ENCODE measurements at regions not wholly inside any gene's neighbourhood (a gene's known extent, or its start where the extent isn't known, plus 50 kb on each side); places are given as distances from the start of the nearest gene placed in this dataset.

DNA sequence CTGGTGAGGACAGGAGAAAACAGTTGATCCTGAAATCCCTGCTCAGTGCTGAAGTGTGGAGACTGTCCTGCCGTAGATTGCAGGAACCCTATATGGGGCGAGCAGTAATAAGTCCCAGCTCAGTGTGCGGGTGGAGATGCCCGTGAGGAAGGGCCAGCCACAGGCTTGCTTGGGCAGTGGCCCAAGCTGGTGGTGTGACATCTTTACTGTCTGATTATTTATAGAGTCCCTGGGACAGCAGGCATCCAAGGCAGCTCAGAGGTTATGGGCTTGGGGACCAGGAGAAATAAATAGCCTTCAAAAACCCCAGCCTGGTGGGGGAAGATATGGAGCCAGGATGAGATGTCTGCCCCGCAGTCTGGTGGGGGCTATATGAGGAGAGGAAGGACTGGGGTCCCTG, 170.7 kb upstream of the POU3F1 start (continued):
- TF ChIP-seq, protein P1, sequence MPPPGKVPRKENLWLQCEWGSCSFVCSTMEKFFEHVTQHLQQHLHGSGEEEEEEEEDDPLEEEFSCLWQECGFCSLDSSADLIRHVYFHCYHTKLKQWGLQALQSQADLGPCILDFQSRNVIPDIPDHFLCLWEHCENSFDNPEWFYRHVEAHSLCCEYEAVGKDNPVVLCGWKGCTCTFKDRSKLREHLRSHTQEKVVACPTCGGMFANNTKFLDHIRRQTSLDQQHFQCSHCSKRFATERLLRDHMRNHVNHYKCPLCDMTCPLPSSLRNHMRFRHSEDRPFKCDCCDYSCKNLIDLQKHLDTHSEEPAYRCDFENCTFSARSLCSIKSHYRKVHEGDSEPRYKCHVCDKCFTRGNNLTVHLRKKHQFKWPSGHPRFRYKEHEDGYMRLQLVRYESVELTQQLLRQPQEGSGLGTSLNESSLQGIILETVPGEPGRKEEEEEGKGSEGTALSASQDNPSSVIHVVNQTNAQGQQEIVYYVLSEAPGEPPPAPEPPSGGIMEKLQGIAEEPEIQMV (tag; conservative IDR thresholded peaks at IDR 0.05; ENCODE audit: low read depth) = no peak
- TF ChIP-seq DMBX1 (CRISPR knock-in tag; IDR thresholded peaks at IDR 0.05; ENCODE audit: borderline replicate concordance) (no peak), RBM22 (IDR thresholded peaks at IDR 0.05; ENCODE audit: low read depth, low read length, poor library complexity, severe bottlenecking) (no peak), CBX8 (IDR thresholded peaks at IDR 0.05; ENCODE audit: borderline replicate concordance, extremely low read depth, low read depth, low read length, poor library complexity, severe bottlenecking) (no peak), ZNF57 (CRISPR knock-in tag; IDR thresholded peaks at IDR 0.05) (no peak), NCOA2 (IDR thresholded peaks at IDR 0.05; ENCODE audit: partially characterized antibody in 2 of 2) (no peak), ZNF707 (CRISPR knock-in tag; conservative IDR thresholded peaks at IDR 0.05) (no peak), ZNF165 (CRISPR knock-in tag; IDR thresholded peaks at IDR 0.05; ENCODE audit: borderline replicate concordance) (no peak), DACH1 (IDR thresholded peaks at IDR 0.05; ENCODE audit: partially characterized antibody) (no peak), ZNF717 (CRISPR knock-in tag; IDR thresholded peaks at IDR 0.05) (no peak), ZNF232 (CRISPR knock-in tag; IDR thresholded peaks at IDR 0.05) (no peak), ZNF184 (CRISPR knock-in tag; IDR thresholded peaks at IDR 0.05) (no peak), ZSCAN32 (CRISPR knock-in tag; IDR thresholded peaks at IDR 0.05) (no peak)
- TF ChIP-seq, protein P2, sequence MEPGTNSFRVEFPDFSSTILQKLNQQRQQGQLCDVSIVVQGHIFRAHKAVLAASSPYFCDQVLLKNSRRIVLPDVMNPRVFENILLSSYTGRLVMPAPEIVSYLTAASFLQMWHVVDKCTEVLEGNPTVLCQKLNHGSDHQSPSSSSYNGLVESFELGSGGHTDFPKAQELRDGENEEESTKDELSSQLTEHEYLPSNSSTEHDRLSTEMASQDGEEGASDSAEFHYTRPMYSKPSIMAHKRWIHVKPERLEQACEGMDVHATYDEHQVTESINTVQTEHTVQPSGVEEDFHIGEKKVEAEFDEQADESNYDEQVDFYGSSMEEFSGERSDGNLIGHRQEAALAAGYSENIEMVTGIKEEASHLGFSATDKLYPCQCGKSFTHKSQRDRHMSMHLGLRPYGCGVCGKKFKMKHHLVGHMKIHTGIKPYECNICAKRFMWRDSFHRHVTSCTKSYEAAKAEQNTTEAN (CRISPR knock-in tag; IDR thresholded peaks at IDR 0.05) = no peak

Data from K562 (cell line).